Activated T-cell treated with anti-CD3 and anti-CD28 coated beads for 24 hours (primary cell): ENCODE measurements at regions not wholly inside any gene's neighbourhood (a gene's known extent, or its start where the extent isn't known, plus 50 kb on each side); places are given as distances from the start of the nearest gene placed in this dataset.
A peak's percentile ranks its signal among the peaks of the same experiment; 100 is the strongest.

Experiments
- DNase-seq: peaks from one replicate; pipeline ENCODE4 v3.0.0-alpha.2; 2020; ENCODE audit warnings: low read depth

DNA sequence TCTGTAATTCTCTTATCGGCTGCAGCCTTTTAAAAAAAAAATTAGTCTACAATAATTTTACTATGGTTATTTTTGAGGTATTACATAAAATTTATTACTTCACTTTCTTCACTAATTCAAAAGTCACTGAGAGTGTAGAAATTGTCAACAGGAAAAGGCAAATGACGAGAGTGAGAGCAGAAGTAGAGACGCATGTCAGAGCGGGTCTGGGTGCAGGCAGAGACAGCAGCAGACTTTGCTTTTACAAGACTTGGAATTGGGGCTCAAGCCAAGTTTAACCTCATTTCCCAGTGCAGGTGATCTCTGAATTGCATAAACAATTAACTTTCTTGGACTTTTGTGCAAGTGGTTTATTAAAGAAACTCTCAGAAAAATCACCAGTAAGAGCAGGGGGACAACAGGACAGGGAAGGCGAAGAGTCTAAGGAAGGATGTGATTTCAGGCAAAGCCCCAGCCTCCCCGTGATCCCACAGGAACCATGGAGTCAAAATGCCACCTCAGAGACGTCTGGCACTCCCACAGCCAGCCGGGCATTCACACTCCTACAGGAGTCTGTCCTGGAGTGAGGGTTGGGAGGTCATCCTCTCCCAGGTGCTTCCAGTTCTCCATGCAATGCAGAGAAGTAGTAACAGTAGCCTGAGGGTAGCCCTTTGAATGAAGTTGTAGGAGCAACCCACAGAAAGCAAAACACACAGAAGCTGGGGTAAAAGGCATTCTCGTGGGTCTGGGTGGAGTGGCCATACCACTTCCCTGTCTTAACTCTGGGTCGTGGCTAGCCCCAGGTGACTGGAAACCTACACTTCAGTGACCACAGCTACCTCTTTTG is 274.0 kb upstream of the TGFBR2 start:
- no peak for DNase-seq

DNA sequence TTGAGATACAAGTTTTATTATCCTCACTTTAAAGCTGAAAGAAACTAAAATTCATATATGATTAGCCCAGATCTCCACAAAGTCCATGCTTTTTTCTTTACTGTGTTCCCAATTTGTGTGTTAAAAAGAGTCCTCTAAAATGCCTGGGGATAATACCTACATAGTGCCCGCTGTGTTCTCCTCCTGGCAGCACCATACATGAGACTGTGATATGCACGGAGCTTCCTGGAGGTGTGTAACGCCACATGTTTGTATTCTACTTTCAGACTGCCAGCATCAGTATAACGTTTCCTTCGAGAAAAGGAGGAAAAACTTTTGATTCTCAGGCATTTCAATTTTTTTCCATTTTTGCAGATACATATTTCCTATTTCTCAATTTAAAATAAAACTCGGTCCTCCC is 273.3 kb upstream of the TGFBR2 start:
- DNase-seq = no peak

DNA sequence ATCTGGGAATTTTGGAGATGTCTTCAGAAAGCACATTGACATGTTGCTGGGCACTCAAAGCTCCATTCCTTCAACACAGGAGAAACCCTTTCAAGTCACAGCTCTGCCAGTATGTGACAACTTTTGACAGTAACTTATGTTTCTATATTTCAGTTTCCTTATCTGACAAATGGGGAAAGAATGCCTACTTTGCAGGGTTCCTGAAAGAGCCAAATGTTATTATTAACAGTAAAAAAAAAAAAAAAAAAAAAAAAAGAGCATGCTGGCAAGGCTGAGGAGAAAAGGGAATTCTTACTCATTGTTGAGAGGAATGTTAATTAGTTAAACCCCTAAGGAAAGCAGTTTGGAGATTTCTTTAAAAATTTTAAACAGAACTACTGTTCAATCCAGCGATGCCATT is 272.5 kb upstream of the TGFBR2 start:
- no peak for DNase-seq

- DNase-seq = no peak
Observed at GRCh38 chr3:30340500-30340899, 265.9 kb upstream of the TGFBR2 start.

DNA sequence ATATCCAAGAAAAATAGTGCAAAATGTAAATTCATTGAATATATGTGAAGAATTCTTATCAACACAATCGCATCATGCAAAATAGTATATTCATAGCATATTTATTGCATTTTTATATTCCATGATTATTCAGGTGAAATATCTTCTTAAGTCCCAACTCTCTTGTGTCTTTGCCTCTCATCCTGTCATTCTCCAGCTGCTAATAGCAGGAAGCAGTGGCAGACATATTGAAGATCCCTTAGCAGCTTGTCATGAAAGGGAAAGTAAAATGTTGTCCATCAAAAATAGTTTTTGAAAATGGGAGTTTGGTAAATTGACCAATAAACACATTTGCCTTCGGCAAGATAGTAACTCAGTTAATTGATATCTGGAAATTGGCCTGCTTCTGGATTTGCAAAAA is 265.3 kb upstream of the TGFBR2 start:
- no peak for DNase-seq

DNA sequence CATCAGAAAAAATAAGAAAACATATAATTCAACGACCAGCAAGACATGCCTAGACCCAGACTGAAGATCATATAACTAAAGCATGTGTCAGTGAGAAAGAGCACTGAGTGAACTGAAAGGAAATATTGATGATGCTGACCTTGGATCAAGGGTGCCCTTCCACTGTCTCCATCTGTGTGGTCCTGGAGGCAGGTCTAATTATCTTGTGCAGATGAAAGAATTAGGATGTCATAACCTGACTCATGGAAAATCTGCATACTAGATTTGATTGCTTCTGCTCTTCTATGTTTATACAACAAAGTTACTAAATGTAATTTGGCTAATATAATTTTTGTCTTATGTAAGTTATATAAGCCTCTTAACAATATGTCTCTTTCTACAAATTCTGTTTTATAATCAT is 264.6 kb upstream of the TGFBR2 start:
- no peak for DNase-seq

DNA sequence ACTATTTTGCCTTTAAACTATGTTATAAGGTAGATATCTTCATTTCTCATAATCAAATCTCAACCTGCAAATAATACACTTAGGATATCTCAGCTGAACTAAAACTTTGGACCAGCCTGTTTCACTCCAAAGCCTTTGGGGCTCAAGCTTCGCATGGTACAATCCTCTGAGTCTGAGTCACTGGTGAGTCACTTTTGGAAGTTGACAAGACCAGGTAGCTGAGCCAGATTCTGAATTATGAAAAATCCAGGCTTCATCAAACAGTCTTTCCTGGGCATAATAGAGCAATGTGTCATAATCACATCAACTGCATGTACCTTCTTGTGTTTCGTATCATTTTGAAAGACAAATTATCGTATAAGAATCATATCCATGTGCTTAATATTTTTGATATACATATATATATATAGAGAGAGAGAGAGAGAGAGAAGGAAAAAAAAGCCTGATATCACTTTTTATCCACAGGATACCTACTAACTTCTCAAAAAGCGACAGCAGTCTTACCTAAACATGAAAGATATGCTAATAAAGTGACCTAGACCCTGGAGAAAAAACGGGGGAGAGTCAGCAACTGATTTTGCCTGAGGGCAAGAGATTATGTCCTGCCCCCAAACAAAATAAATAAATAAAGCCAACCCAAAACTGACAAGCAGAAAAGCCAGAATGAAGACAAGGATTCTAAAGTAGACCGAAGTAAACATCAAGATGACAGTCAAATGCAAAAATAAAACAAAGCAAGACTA is 263.9 kb upstream of the TGFBR2 start:
- no peak for DNase-seq

- no peak for DNase-seq
Observed at GRCh38 chr3:30343067-30343831, 263.2 kb upstream of the TGFBR2 start.

- no peak for DNase-seq
Observed at GRCh38 chr3:30343861-30344260, 262.5 kb upstream of the TGFBR2 start.

- no peak for DNase-seq
Observed at GRCh38 chr3:30344288-30344687, 262.1 kb upstream of the TGFBR2 start.

DNA sequence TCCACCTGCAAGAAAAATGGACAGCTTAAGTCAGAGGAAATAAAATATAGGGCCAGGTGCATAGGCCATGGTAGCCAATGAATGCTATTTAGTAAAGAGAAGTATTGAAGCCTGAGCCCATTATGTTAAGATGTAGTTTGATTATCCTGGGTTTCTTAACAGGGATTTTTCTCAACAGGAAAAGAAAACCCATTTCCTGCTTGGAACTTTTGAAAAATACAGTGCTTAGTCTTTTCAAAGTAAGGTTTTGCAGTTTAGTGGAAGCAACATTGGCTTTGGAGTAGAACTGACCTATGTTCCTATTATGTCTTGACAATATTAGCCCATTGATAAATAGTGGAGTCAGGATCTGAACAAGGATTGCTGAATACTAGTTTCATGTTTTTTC is 259.5 kb upstream of the TGFBR2 start:
- no peak for DNase-seq

DNA sequence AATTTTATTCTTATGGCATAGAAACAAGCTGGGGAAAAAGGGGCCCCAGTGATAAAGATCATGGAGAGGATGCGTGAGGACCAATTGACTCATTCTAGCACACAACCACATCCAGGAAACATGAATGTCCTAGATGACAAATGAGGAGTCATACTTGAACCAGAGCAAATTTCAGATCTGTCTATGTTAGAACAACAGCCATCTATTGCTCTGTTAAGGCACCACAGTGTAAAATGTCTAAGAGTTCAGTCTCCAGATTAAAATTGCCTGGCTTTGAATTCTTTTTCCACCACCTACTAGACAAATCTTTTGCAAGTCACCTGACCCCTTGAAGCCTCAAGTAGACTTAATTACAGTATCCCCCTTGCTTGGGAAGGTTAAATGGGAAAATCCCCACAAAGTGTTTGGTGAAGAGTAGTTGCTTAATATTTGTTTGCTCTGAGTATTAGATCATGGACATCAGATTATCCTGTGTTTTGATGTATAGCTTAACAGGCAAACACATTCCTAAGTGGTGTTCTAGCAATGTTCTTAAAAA is 258.7 kb upstream of the TGFBR2 start:
- DNase-seq = peak; percentile 52

DNA sequence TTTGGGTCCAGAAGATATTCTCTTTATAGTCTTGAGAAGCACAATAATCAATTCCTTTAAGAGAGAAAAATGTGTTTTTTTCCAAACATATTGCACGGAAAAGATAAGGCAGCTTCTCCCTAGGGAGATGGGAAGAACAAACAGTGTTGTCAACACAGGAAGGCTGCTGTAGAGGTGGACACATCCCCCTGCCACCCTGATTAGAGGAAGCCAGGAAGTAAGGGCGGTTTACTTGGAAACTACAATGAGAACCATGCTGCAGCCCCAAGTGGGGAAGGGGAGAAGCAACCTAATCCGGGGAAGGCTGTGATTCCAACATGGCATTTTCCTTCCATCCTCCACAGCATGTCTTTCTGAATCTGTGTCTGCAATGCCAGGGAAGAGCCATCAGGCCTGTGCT is 256.9 kb upstream of the TGFBR2 start:
- no peak for DNase-seq

DNA sequence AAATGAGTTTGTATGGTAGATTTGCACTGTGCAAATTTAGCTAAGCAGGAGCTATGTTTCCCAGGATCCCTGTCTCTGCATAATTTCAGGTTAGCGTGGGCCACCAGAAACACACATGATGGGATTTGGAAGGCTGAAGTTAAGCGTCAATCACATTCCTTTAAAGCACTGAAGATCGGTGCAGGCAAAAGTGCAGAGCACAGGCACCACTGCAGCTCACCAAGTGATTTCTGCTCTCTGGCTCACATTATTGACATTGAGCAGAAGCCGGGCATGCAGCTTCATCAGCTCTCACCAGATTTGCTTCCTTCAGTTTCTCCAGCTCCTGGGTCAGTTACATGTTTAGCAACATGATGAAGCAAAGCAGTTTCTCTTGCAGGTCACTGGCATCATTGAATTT is 256.4 kb upstream of the TGFBR2 start:
- DNase-seq = no peak

- DNase-seq = no peak
Observed at GRCh38 chr3:30350901-30351300, 255.5 kb upstream of the TGFBR2 start.

DNA sequence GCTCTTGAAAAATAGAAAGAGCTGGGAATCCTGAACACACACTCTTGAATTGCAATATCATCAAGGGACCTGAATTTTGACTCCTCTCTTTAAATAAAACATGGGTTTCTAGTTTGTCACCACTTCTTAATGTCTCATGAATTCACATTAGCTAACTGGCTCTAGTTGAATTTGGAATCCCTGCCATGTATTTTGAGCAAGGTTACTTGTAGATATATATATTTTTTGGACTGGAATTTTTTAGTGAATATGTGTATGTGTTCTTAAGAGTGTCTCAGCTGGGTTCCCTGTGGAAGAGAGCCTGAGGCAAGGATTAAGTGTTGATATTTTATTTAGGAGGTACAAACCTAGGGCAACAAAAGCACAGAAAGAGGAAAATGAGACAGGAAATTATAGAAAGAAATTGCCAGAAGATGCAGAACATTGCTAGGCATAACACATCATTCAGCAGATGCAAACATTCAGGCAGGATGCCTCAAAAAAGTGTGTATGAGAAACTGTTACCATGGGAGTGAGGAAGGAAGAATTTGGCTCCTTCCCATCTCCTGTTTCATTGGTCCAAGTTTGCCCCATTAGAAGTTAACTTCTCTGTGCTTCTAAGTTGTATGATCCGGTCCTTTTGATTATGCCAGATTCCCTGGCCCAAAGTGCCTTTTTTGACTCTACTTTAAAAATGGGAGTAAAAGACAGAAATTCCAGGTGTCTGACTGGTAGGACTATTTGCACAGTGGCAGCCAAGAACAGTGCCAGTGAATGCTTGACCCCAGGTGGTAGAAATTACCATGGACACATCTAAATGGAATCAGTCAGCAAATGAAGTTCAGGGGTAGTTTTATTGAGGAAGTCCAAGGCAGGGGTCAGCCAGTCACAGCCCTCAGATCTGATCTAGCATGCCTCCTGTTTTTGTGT is 253.7 kb upstream of the TGFBR2 start:
- DNase-seq = no peak

GRCh38 chr3:30353711-30354467 is 252.5 kb upstream of the TGFBR2 start:
- DNase-seq = peak; percentile 37

DNA sequence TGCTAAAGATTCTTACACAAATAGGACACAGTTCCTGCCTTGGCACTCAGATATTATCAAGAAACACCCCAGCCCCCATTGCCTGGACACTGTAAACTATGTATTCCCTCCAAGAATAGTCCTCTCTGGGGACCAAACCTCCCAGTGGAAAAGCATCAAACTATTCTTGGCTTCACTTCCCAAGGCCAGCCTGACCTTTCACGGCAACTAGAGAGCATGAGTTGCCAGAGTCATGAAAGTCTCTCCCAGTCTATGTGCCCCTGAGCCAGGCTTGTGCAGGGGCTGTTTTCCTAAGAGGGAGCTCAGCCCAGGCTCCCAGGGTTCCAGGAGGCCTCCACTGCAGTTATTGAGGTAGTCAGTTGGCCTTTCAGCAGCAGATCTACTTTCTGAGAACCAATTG is 251.9 kb upstream of the TGFBR2 start:
- no peak for DNase-seq

DNA sequence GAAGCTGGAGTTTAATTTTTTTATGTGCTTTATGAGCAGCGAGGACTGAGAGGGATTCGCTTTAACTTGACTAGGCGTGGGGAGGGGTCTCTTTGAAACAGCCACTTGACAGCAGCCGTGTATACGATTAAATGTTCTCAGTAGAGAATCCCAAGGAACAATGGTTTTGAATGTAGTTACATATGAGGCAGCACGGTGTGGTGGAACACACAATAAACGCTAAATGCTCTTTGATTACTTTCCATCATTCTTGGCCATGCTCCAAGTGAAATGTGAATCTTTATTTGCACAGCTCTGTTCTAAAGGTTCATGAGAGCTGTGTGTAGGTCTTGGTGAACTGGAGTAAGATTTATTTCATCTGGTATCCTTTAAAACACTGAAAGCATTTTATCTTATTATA is 251.4 kb upstream of the TGFBR2 start:
- DNase-seq = no peak

- no peak for DNase-seq
Observed at GRCh38 chr3:30355622-30356021, 250.8 kb upstream of the TGFBR2 start.
